Adrenal gland (tissue), 5 donors: ENCODE measurements at regions not wholly inside any gene's neighbourhood (a gene's known extent, or its start where the extent isn't known, plus 50 kb on each side); places are given as distances from the start of the nearest gene placed in this dataset.

Experiments
- POLR2A ChIP-seq, 2 donors: fragments of 450-650 bp; IDR thresholded peaks; one replicate each; pipeline ENCODE4 v1.6.1; 2017; ENCODE audit warnings: antibody characterized with exemption in 2 of 2, mild to moderate bottlenecking in 2 of 2, moderate library complexity in 1 of 2
- TF ChIP-seq, protein P1 (sequence below), 6 experiments: fragments of 450-650 bp in 4 of 6; fragments of 200-600 bp in 2 of 6; sonication (generic) in 1 of 6; IDR thresholded peaks; 1 replicate in 5 of 6; 2 replicates in 1 of 6; pipeline versions ENCODE4 v1.5.1 to v1.8.0; 2016 to 2021; ENCODE audit warnings: antibody characterized with exemption in 6 of 6, mild to moderate bottlenecking in 2 of 6, moderate library complexity in 1 of 6
- donor health status: DM: no; HTN: no; CAD: no.

GRCh38 chr5:53257806-53258373 lies 148.3 kb upstream of the MOCS2 start:
- no peak for TF ChIP-seq POLR2A (IDR thresholded peaks at IDR 0.05)
- TF ChIP-seq, protein P1, sequence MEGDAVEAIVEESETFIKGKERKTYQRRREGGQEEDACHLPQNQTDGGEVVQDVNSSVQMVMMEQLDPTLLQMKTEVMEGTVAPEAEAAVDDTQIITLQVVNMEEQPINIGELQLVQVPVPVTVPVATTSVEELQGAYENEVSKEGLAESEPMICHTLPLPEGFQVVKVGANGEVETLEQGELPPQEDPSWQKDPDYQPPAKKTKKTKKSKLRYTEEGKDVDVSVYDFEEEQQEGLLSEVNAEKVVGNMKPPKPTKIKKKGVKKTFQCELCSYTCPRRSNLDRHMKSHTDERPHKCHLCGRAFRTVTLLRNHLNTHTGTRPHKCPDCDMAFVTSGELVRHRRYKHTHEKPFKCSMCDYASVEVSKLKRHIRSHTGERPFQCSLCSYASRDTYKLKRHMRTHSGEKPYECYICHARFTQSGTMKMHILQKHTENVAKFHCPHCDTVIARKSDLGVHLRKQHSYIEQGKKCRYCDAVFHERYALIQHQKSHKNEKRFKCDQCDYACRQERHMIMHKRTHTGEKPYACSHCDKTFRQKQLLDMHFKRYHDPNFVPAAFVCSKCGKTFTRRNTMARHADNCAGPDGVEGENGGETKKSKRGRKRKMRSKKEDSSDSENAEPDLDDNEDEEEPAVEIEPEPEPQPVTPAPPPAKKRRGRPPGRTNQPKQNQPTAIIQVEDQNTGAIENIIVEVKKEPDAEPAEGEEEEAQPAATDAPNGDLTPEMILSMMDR (IDR thresholded peaks at IDR 0.05): no peak
